ENCODE measurements at regions not wholly inside any gene's neighbourhood (a gene's known extent, or its start where the extent isn't known, plus 50 kb on each side); places are given as distances from the start of the nearest gene placed in this dataset.
A peak's percentile ranks its signal among the peaks of the same experiment; 100 is the strongest.

DNA sequence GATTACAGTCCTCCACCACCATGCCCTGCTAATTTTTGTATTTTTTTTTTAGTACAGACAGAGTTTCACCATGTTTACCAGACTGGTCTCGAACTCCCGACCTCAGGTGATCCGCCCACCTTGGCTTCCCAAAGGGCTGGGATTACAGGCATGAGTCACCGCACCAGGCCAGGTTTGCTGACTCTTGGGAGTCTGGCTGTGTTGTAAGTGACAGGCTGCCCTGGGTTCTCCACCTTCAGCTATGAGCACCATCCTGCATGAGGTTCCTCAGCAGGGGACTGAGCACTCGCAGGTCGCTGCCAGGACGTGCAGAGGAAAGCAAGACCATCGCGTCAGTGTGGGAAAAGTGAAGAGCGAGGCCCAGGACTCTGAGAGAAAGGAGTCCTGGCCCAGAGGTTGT lies 112.6 kb upstream of the NDUFV2 start (continued):
- TF ChIP-seq, protein P1, sequence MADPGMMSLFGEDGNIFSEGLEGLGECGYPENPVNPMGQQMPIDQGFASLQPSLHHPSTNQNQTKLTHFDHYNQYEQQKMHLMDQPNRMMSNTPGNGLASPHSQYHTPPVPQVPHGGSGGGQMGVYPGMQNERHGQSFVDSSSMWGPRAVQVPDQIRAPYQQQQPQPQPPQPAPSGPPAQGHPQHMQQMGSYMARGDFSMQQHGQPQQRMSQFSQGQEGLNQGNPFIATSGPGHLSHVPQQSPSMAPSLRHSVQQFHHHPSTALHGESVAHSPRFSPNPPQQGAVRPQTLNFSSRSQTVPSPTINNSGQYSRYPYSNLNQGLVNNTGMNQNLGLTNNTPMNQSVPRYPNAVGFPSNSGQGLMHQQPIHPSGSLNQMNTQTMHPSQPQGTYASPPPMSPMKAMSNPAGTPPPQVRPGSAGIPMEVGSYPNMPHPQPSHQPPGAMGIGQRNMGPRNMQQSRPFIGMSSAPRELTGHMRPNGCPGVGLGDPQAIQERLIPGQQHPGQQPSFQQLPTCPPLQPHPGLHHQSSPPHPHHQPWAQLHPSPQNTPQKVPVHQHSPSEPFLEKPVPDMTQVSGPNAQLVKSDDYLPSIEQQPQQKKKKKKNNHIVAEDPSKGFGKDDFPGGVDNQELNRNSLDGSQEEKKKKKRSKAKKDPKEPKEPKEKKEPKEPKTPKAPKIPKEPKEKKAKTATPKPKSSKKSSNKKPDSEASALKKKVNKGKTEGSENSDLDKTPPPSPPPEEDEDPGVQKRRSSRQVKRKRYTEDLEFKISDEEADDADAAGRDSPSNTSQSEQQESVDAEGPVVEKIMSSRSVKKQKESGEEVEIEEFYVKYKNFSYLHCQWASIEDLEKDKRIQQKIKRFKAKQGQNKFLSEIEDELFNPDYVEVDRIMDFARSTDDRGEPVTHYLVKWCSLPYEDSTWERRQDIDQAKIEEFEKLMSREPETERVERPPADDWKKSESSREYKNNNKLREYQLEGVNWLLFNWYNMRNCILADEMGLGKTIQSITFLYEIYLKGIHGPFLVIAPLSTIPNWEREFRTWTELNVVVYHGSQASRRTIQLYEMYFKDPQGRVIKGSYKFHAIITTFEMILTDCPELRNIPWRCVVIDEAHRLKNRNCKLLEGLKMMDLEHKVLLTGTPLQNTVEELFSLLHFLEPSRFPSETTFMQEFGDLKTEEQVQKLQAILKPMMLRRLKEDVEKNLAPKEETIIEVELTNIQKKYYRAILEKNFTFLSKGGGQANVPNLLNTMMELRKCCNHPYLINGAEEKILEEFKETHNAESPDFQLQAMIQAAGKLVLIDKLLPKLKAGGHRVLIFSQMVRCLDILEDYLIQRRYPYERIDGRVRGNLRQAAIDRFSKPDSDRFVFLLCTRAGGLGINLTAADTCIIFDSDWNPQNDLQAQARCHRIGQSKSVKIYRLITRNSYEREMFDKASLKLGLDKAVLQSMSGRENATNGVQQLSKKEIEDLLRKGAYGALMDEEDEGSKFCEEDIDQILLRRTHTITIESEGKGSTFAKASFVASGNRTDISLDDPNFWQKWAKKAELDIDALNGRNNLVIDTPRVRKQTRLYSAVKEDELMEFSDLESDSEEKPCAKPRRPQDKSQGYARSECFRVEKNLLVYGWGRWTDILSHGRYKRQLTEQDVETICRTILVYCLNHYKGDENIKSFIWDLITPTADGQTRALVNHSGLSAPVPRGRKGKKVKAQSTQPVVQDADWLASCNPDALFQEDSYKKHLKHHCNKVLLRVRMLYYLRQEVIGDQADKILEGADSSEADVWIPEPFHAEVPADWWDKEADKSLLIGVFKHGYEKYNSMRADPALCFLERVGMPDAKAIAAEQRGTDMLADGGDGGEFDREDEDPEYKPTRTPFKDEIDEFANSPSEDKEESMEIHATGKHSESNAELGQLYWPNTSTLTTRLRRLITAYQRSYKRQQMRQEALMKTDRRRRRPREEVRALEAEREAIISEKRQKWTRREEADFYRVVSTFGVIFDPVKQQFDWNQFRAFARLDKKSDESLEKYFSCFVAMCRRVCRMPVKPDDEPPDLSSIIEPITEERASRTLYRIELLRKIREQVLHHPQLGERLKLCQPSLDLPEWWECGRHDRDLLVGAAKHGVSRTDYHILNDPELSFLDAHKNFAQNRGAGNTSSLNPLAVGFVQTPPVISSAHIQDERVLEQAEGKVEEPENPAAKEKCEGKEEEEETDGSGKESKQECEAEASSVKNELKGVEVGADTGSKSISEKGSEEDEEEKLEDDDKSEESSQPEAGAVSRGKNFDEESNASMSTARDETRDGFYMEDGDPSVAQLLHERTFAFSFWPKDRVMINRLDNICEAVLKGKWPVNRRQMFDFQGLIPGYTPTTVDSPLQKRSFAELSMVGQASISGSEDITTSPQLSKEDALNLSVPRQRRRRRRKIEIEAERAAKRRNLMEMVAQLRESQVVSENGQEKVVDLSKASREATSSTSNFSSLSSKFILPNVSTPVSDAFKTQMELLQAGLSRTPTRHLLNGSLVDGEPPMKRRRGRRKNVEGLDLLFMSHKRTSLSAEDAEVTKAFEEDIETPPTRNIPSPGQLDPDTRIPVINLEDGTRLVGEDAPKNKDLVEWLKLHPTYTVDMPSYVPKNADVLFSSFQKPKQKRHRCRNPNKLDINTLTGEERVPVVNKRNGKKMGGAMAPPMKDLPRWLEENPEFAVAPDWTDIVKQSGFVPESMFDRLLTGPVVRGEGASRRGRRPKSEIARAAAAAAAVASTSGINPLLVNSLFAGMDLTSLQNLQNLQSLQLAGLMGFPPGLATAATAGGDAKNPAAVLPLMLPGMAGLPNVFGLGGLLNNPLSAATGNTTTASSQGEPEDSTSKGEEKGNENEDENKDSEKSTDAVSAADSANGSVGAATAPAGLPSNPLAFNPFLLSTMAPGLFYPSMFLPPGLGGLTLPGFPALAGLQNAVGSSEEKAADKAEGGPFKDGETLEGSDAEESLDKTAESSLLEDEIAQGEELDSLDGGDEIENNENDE (IDR thresholded peaks at IDR 0.05; ENCODE audit: low read depth, low read length) = no peak
- TF ChIP-seq ETV5 (CRISPR knock-in tag; IDR thresholded peaks at IDR 0.05; ENCODE audit: low read depth) = 0 out of 2 replicates have a peak, but pooled peaks have one; percentile 31
- TF ChIP-seq FOXM1 (IDR thresholded peaks at IDR 0.05; ENCODE audit: low read depth) = no peak
- TF ChIP-seq FOXM1 (CRISPR knock-in tag; IDR thresholded peaks at IDR 0.05; ENCODE audit: low read depth) = no peak
- no peak for TF ChIP-seq MED1 (CRISPR knock-in tag; IDR thresholded peaks at IDR 0.05; ENCODE audit: borderline replicate concordance)
- peak; percentile 64 for TF ChIP-seq JUND (IDR thresholded peaks at IDR 0.05; ENCODE audit: borderline replicate concordance, low read depth, low read length)
- TF ChIP-seq JUND (tag; IDR thresholded peaks at IDR 0.05; ENCODE audit: borderline replicate concordance, low read depth, low read length) = no peak; the same call in 2 of the 3 replicates
- TF ChIP-seq ZNF764 (CRISPR knock-in tag; IDR thresholded peaks at IDR 0.05; ENCODE audit: low read depth) = no peak
- TF ChIP-seq EWSR1 (IDR thresholded peaks at IDR 0.05; ENCODE audit: borderline replicate concordance, low read depth, partially characterized antibody) = no peak
- TF ChIP-seq SRSF7 (optimal IDR thresholded peaks at IDR 0.05; ENCODE audit: low read depth, low read length) = no peak
- TF ChIP-seq TSC22D4 (tag; IDR thresholded peaks at IDR 0.05) = no peak
- no peak for TF ChIP-seq ETS2 (tag; IDR thresholded peaks at IDR 0.05; ENCODE audit: borderline replicate concordance, poor library complexity, severe bottlenecking)
- 0 out of 2 replicates have a peak, but pooled peaks have one; percentile 20 for TF ChIP-seq ARID1B (IDR thresholded peaks at IDR 0.05)
- TF ChIP-seq ZZZ3 (IDR thresholded peaks at IDR 0.05) = no peak
- no peak for TF ChIP-seq MTF1 (CRISPR knock-in tag; IDR thresholded peaks at IDR 0.05; ENCODE audit: borderline replicate concordance)
- TF ChIP-seq ZNF589 (CRISPR knock-in tag; IDR thresholded peaks at IDR 0.05; ENCODE audit: low read depth) = no peak
- TF ChIP-seq NRF1 (conservative IDR thresholded peaks at IDR 0.05 in 1 of 2, IDR thresholded peaks at IDR 0.05 in 1 of 2) = no peak
- TF ChIP-seq DIDO1 (tag; IDR thresholded peaks at IDR 0.05; ENCODE audit: low read depth) = no peak
- no peak for TF ChIP-seq GATAD2A (IDR thresholded peaks at IDR 0.05)
- no peak for TF ChIP-seq SAFB (IDR thresholded peaks at IDR 0.05; ENCODE audit: borderline replicate concordance, low read depth, low read length)

Data from K562 (cell line).